ENCODE measurements at regions not wholly inside any gene's neighbourhood (a gene's known extent, or its start where the extent isn't known, plus 50 kb on each side); places are given as distances from the start of the nearest gene placed in this dataset.

- no peak for DNase-seq
- 77 to 83% methylated on average over 3 of the region's 3 CpGs for WGBS, 2 donors
- TF ChIP-seq CTCF (IDR thresholded peaks at IDR 0.05) (no peak), POLR2A (IDR thresholded peaks at IDR 0.05) (no peak)
- no peak overlapping the region for H3K27ac ChIP-seq
- H3K27me3 ChIP-seq = no peaks in the 10 kb centered on the region
- no peak overlapping the region for H3K4me3 ChIP-seq
- intact Hi-C loops (cut with DNase I; ENCODE audit: low total_unique reads) = no loop called here
- no peaks in the 10 kb centered on the region for H3K36me3 ChIP-seq (ENCODE audit: low read depth, missing control alignments)
- no peaks in the 10 kb centered on the region for H3K9me3 ChIP-seq
- no peaks in the 10 kb centered on the region for H3K4me1 ChIP-seq
These were observed 52.3 kb upstream of the COL5A2 start for GRCh38 chr2:189231719-189232323.

GRCh38 chr2:189232759-189233406 is 53.3 kb upstream of the COL5A2 start:
- H3K27ac ChIP-seq = no peak overlapping the region
- H3K36me3 ChIP-seq (ENCODE audit: low read depth, missing control alignments) = no peaks in the 10 kb centered on the region
- no peaks in the 10 kb centered on the region for H3K4me1 ChIP-seq
- no peaks in the 10 kb centered on the region for H3K27me3 ChIP-seq
- DNase-seq = no peak
- H3K4me3 ChIP-seq = no peak overlapping the region
- H3K9me3 ChIP-seq = no peaks in the 10 kb centered on the region
- intact Hi-C loops (cut with DNase I; ENCODE audit: low total_unique reads) = no loop called here
- TF ChIP-seq POLR2A (IDR thresholded peaks at IDR 0.05) (no peak), CTCF (IDR thresholded peaks at IDR 0.05) (no peak)

- Histone ChIP-seq H3K9me3 (no peaks in the 10 kb centered on the region), H3K36me3 (ENCODE audit: low read depth, missing control alignments) (no peaks in the 10 kb centered on the region), H3K27ac (no peak overlapping the region), H3K4me3 (no peak overlapping the region), H3K4me1 (no peaks in the 10 kb centered on the region), H3K27me3 (no peaks in the 10 kb centered on the region)
- no peak for DNase-seq
- 89 to 91% methylated on average over 2 of the region's 2 CpGs for WGBS, 2 donors
- TF ChIP-seq POLR2A (IDR thresholded peaks at IDR 0.05) (no peak), CTCF (IDR thresholded peaks at IDR 0.05) (no peak)
- intact Hi-C loops (cut with DNase I; ENCODE audit: low total_unique reads) = no loop called here
These were observed 54.0 kb upstream of the COL5A2 start for GRCh38 chr2:189233527-189233926.

- no peaks in the 10 kb centered on the region for H3K9me3 ChIP-seq
- H3K36me3 ChIP-seq (ENCODE audit: low read depth, missing control alignments) = no peaks in the 10 kb centered on the region
- DNase-seq = no peak
- H3K27me3 ChIP-seq = no peaks in the 10 kb centered on the region
- H3K4me1 ChIP-seq = no peaks in the 10 kb centered on the region
- intact Hi-C loops (cut with DNase I; ENCODE audit: low total_unique reads) = no loop called here
- H3K27ac ChIP-seq = no peak overlapping the region
- no peak for TF ChIP-seq POLR2A (IDR thresholded peaks at IDR 0.05)
- no peak for TF ChIP-seq CTCF (IDR thresholded peaks at IDR 0.05)
- H3K4me3 ChIP-seq = no peak overlapping the region
These were observed 55.4 kb upstream of the COL5A2 start for GRCh38 chr2:189234991-189235390.

- intact Hi-C loops (cut with DNase I; ENCODE audit: low total_unique reads) = no loop called here
- Histone ChIP-seq H3K27me3 (no peaks in the 10 kb centered on the region), H3K4me1 (no peaks in the 10 kb centered on the region), H3K27ac (no peak overlapping the region), H3K36me3 (ENCODE audit: low read depth, missing control alignments) (no peaks in the 10 kb centered on the region), H3K4me3 (no peak overlapping the region), H3K9me3 (no peaks in the 10 kb centered on the region)
- 91 to 92% methylated on average over 2 of the region's 2 CpGs for WGBS, 2 donors
- no peak for DNase-seq
- TF ChIP-seq CTCF (IDR thresholded peaks at IDR 0.05) = no peak
- TF ChIP-seq POLR2A (IDR thresholded peaks at IDR 0.05) = no peak
These were observed 56.5 kb upstream of the COL5A2 start for GRCh38 chr2:189236066-189236465.
